ENCODE measurements at regions not wholly inside any gene's neighbourhood (a gene's known extent, or its start where the extent isn't known, plus 50 kb on each side); places are given as distances from the start of the nearest gene placed in this dataset.
"Not testable (repeated sequence)": the region's sequence is repeated elsewhere in the genome, so short reads cannot be mapped to it uniquely, and the experiment has no call there.

- Mint-ChIP-seq H3K36me3 (no peaks in the 10 kb centered on the region), H3K9me3 (peaks cover 0 to 3% (median 0%) of the 10 kb centered on the region in 7 donors), H3K27ac (no peak overlapping the region), H3K27me3 (no peaks in the 10 kb centered on the region), H3K4me1 (no peaks in the 10 kb centered on the region), H3K4me3 (no peak overlapping the region)
- no peak for DNase-seq
- Histone ChIP-seq H3K36me3 (ENCODE audit: control insufficient read depth, insufficient read depth, low read length) (no peaks in the 10 kb centered on the region), H3K9me3 (ENCODE audit: control insufficient read depth in 2 of 2, low read length in 2 of 2) (no peaks in the 10 kb centered on the region), H3K27me3 (ENCODE audit: control insufficient read depth, insufficient read depth, low read length) (no peaks in the 10 kb centered on the region), H3K4me3 (ENCODE audit: low read depth, low read length) (no peak overlapping the region), H3K27ac (ENCODE audit: insufficient read depth, low read length, poor library complexity, severe bottlenecking) (no peak overlapping the region), H3K4me1 (ENCODE audit: control insufficient read depth, insufficient read depth, low read length, poor library complexity, severe bottlenecking) (no peaks in the 10 kb centered on the region)
- ATAC-seq (ENCODE audit: low read depth in 2 of 2), result no peak
Observed at GRCh38 chr7:29652556-29652955, 88.9 kb downstream of the PRR15 start.

- not testable (repeated sequence) for H3K27me3 Mint-ChIP-seq; H3K4me1 ChIP-seq (ENCODE audit: control insufficient read depth, insufficient read depth, low read length, poor library complexity, severe bottlenecking); H3K9me3 Mint-ChIP-seq; H3K4me3 ChIP-seq (ENCODE audit: low read depth, low read length); H3K27ac Mint-ChIP-seq; DNase-seq; H3K4me1 Mint-ChIP-seq; H3K4me3 Mint-ChIP-seq; H3K27me3 ChIP-seq (ENCODE audit: control insufficient read depth, insufficient read depth, low read length); H3K36me3 ChIP-seq (ENCODE audit: control insufficient read depth, insufficient read depth, low read length); ATAC-seq (ENCODE audit: low read depth in 2 of 2); H3K27ac ChIP-seq (ENCODE audit: insufficient read depth, low read length, poor library complexity, severe bottlenecking); H3K9me3 ChIP-seq (ENCODE audit: control insufficient read depth in 2 of 2, low read length in 2 of 2); H3K36me3 Mint-ChIP-seq
Observed at GRCh38 chr7:29654340-29654739, 90.7 kb downstream of the PRR15 start.

GRCh38 chr7:29657288-29657687, 93.7 kb downstream of the PRR15 start:
- Histone ChIP-seq H3K4me1 (ENCODE audit: control insufficient read depth, insufficient read depth, low read length, poor library complexity, severe bottlenecking) (no peaks in the 10 kb centered on the region), H3K9me3 (ENCODE audit: control insufficient read depth in 2 of 2, low read length in 2 of 2) (no peaks in the 10 kb centered on the region), H3K27ac (ENCODE audit: insufficient read depth, low read length, poor library complexity, severe bottlenecking) (no peak overlapping the region), H3K4me3 (ENCODE audit: low read depth, low read length) (no peak overlapping the region), H3K27me3 (ENCODE audit: control insufficient read depth, insufficient read depth, low read length) (no peaks in the 10 kb centered on the region), H3K36me3 (ENCODE audit: control insufficient read depth, insufficient read depth, low read length) (no peaks in the 10 kb centered on the region)
- no peak for DNase-seq
- Mint-ChIP-seq H3K27me3 (peaks cover 4% of the 10 kb centered on the region), H3K36me3 (no peaks in the 10 kb centered on the region), H3K9me3 (peaks cover 0 to 2% (median 0%) of the 10 kb centered on the region in 7 donors), H3K27ac (no peak overlapping the region), H3K4me3 (no peak overlapping the region), H3K4me1 (no peaks in the 10 kb centered on the region)
- ATAC-seq (ENCODE audit: low read depth in 2 of 2), result no peak

- H3K27me3 Mint-ChIP-seq, result peaks cover 4% of the 10 kb centered on the region
- DNase-seq (no peak), ATAC-seq (ENCODE audit: low read depth in 2 of 2) (no peak)
- no peak overlapping the region for H3K4me3 ChIP-seq (ENCODE audit: low read depth, low read length)
- H3K4me3 Mint-ChIP-seq, result no peak overlapping the region
- no peaks in the 10 kb centered on the region for H3K4me1 Mint-ChIP-seq
- peaks cover 0 to 2% (median 0%) of the 10 kb centered on the region in 7 donors for H3K9me3 Mint-ChIP-seq
- no peaks in the 10 kb centered on the region for H3K4me1 ChIP-seq (ENCODE audit: control insufficient read depth, insufficient read depth, low read length, poor library complexity, severe bottlenecking)
- H3K36me3 ChIP-seq (ENCODE audit: control insufficient read depth, insufficient read depth, low read length), result no peaks in the 10 kb centered on the region
- H3K27me3 ChIP-seq (ENCODE audit: control insufficient read depth, insufficient read depth, low read length), result no peaks in the 10 kb centered on the region
- no peak overlapping the region for H3K27ac ChIP-seq (ENCODE audit: insufficient read depth, low read length, poor library complexity, severe bottlenecking)
- no peaks in the 10 kb centered on the region for H3K9me3 ChIP-seq (ENCODE audit: control insufficient read depth in 2 of 2, low read length in 2 of 2)
- no peaks in the 10 kb centered on the region for H3K36me3 Mint-ChIP-seq
- H3K27ac Mint-ChIP-seq, result no peak overlapping the region
Observed at GRCh38 chr7:29657856-29658255, 94.2 kb downstream of the PRR15 start.

- not testable (repeated sequence) for H3K27ac ChIP-seq (ENCODE audit: insufficient read depth, low read length, poor library complexity, severe bottlenecking); H3K4me1 Mint-ChIP-seq; H3K4me1 ChIP-seq (ENCODE audit: control insufficient read depth, insufficient read depth, low read length, poor library complexity, severe bottlenecking); H3K27ac Mint-ChIP-seq; H3K36me3 Mint-ChIP-seq; H3K36me3 ChIP-seq (ENCODE audit: control insufficient read depth, insufficient read depth, low read length); H3K4me3 ChIP-seq (ENCODE audit: low read depth, low read length); H3K9me3 Mint-ChIP-seq; H3K4me3 Mint-ChIP-seq; ATAC-seq (ENCODE audit: low read depth in 2 of 2); DNase-seq; H3K9me3 ChIP-seq (ENCODE audit: control insufficient read depth in 2 of 2, low read length in 2 of 2); H3K27me3 Mint-ChIP-seq; H3K27me3 ChIP-seq (ENCODE audit: control insufficient read depth, insufficient read depth, low read length)
Observed at GRCh38 chr7:29659213-29659612, 95.6 kb downstream of the PRR15 start.

- H3K27me3 ChIP-seq (ENCODE audit: control insufficient read depth, insufficient read depth, low read length); H3K36me3 ChIP-seq (ENCODE audit: control insufficient read depth, insufficient read depth, low read length); ATAC-seq (ENCODE audit: low read depth in 2 of 2); DNase-seq; H3K27ac Mint-ChIP-seq; H3K4me1 Mint-ChIP-seq; H3K36me3 Mint-ChIP-seq; H3K9me3 ChIP-seq (ENCODE audit: control insufficient read depth in 2 of 2, low read length in 2 of 2); H3K4me3 Mint-ChIP-seq; H3K4me3 ChIP-seq (ENCODE audit: low read depth, low read length); H3K27me3 Mint-ChIP-seq; H3K4me1 ChIP-seq (ENCODE audit: control insufficient read depth, insufficient read depth, low read length, poor library complexity, severe bottlenecking); H3K9me3 Mint-ChIP-seq; H3K27ac ChIP-seq (ENCODE audit: insufficient read depth, low read length, poor library complexity, severe bottlenecking): not testable (repeated sequence)
Observed at GRCh38 chr7:29662899-29663298, 99.3 kb downstream of the PRR15 start.

- H3K9me3 ChIP-seq (ENCODE audit: control insufficient read depth in 2 of 2, low read length in 2 of 2); H3K27ac Mint-ChIP-seq; DNase-seq; H3K36me3 ChIP-seq (ENCODE audit: control insufficient read depth, insufficient read depth, low read length); H3K4me1 ChIP-seq (ENCODE audit: control insufficient read depth, insufficient read depth, low read length, poor library complexity, severe bottlenecking); ATAC-seq (ENCODE audit: low read depth in 2 of 2); H3K27ac ChIP-seq (ENCODE audit: insufficient read depth, low read length, poor library complexity, severe bottlenecking); H3K4me1 Mint-ChIP-seq; H3K4me3 ChIP-seq (ENCODE audit: low read depth, low read length); H3K27me3 ChIP-seq (ENCODE audit: control insufficient read depth, insufficient read depth, low read length); H3K27me3 Mint-ChIP-seq; H3K4me3 Mint-ChIP-seq; H3K9me3 Mint-ChIP-seq; H3K36me3 Mint-ChIP-seq: not testable (repeated sequence)
Observed at GRCh38 chr7:29664999-29665398, 101.4 kb downstream of the PRR15 start.

- not testable (repeated sequence) for H3K4me1 Mint-ChIP-seq; H3K36me3 Mint-ChIP-seq; H3K4me3 ChIP-seq (ENCODE audit: low read depth, low read length)
Observed at GRCh38 chr7:29667096-29667669, 103.5 kb downstream of the PRR15 start.

More at GRCh38 chr7:29667096-29667669, 103.5 kb downstream of the PRR15 start:
- not testable (repeated sequence) for H3K4me3 Mint-ChIP-seq; H3K27ac Mint-ChIP-seq; H3K9me3 ChIP-seq (ENCODE audit: control insufficient read depth in 2 of 2, low read length in 2 of 2); ATAC-seq (ENCODE audit: low read depth in 2 of 2); H3K27me3 ChIP-seq (ENCODE audit: control insufficient read depth, insufficient read depth, low read length); DNase-seq; H3K27ac ChIP-seq (ENCODE audit: insufficient read depth, low read length, poor library complexity, severe bottlenecking); H3K27me3 Mint-ChIP-seq; H3K36me3 ChIP-seq (ENCODE audit: control insufficient read depth, insufficient read depth, low read length); H3K9me3 Mint-ChIP-seq; H3K4me1 ChIP-seq (ENCODE audit: control insufficient read depth, insufficient read depth, low read length, poor library complexity, severe bottlenecking)
